ENCODE measurements at regions not wholly inside any gene's neighbourhood (a gene's known extent, or its start where the extent isn't known, plus 50 kb on each side); places are given as distances from the start of the nearest gene placed in this dataset.

DNA sequence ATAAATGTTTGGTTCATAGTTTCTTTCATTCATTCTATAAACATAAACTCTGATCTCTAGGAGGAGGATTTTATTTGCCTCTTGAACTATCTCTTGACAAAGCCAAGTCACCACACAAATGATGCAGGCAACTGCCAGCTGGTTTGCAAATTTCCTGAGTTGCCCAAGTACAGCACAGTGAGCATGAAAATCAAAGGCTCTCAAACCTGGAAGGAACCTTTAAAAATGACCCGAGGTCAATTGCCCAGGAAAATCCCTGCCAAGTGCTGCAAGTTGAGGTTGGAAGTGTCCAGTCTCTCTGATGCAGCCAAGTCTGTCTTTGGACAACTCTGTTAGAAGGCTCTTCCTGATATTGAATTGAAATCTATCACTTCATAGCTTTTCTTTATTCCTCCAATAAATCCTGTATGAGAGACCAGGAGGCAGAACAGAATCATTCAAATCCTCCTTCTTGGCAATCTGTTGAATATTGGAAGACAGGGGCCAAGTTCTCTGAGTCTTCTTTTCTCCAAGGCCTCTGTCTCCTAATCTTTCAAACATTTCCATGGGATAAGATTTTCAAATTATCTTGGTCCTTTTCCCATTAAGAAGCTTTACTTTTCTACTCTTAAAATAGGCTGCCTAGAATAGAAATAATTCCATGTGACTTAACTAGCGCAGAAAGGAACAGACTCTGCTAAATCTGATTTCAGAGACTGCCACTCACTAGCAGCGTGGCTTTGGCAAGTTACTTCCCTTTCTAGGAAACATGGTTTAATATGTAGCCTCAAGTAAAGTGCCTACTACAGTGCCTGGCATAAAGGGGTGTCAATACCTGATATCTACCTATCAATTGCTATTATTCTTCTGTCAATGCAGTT is 159.2 kb downstream of the SNX18 start:
- no peak for DNase-seq

GRCh38 chr5:54673523-54674225 is 156.1 kb downstream of the SNX18 start:
- DNase-seq, result no peak

- DNase-seq, result no peak
Observed at GRCh38 chr5:54672871-54673270, 155.3 kb downstream of the SNX18 start.

DNA sequence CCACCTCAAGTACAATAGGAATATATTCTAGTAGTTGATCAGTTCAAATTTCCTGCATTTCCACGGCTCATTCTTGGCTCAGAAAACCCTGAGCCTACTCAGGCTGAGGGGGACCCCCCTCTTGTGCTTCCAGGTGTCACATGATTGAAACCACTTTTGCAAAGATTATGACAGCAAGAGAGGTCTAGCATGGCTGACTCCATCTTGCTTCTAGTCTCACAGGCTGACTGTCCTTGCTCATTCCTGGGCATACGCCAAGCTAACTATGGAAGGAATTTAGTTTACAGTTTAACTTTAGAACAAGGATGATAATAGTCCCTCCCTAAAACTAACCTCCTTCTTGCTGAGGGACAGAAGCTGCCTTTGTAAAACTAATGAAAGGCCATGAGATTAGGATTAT is 154.1 kb downstream of the SNX18 start:
- DNase-seq, result no peak

DNA sequence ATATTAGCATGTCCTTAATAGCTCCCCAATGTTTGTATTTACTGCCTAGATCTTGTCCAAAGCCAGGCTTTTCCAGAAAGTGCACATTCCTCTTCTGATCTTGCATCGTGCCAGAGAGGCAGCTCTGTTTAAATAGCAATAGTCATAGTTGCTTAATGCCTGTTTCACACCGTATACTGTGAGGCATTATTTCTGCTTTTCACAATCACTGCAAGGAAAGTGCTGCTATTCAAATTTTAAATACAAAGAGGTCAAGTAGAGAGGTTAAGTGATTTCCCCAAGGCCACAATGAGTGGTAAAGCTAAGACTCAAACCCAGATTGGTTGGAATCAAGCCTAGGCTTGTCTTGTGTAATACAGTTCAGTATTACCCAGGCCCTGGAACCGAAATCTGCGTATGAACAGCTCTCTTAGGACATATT is 153.6 kb downstream of the SNX18 start:
- DNase-seq, result peak; percentile 41

GRCh38 chr5:54670281-54670680 is 152.7 kb downstream of the SNX18 start:
- DNase-seq, result no peak

DNA sequence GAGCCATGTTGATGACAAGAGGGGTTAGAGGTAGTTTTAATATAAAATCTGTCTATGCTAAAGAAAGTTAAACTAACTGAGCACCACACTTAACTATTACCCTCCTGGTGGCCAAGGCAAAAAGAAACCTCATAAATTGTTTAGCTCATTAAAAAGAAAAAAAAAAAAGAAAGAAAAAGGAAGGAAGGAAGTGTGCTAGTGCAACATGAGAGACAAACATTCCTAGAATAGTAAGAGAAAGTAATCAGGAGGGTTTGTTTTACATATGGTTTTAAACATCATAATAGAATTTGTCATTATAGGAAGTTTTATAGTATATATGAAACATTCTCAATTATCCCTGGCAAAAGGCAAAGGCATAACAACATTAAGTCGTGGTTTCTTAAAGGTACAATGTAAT is 152.3 kb downstream of the SNX18 start:
- no peak for DNase-seq

GRCh38 chr5:54669285-54669684 is 151.7 kb downstream of the SNX18 start:
- no peak for DNase-seq

GRCh38 chr5:54668096-54668495 is 150.5 kb downstream of the SNX18 start:
- DNase-seq, result no peak

DNA sequence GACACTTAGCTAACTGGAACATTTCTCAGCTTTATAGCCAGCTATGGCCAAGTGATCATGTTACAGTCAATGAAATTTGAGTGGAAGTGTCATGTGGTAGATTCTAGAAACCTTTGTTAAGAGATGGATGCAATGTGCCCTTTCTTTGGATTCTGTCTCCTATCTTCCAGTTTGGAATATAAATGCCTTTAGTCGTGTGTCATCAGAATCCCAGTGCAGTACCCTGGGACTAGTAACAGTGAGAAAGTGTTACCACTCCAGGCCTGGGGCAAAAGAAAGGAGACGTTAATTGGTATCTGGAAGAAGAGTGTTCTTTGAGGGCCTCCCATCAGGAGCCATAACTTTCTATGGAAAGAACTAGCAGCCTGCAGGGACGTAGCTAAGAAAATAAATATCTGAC is 149.6 kb downstream of the SNX18 start:
- no peak for DNase-seq

- peak; percentile 35 for DNase-seq
Observed at GRCh38 chr5:54663866-54664265, 146.3 kb downstream of the SNX18 start.

DNA sequence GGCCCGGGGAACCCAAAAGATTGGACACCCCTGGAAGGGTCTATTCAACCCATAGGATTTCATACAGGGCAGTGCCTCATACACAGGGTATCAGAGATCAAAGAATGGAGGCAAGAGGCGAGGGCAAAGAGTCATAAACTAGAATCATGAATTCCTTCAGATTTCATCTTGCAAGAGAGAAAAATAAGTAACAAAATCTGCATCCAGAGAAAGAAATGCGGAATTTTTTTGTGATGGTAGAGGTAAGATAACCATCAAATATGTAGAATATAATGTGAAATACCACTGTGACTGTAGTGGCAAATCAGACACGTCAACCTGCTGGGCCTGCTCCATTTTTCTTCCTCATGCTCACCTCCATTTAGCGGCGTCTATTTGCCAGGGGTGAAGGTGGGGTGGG is 143.6 kb downstream of the SNX18 start:
- no peak for DNase-seq

- DNase-seq, result peak; percentile 67
Observed at GRCh38 chr5:54659700-54660131, 142.2 kb downstream of the SNX18 start.

GRCh38 chr5:54658010-54658409 is 140.5 kb downstream of the SNX18 start:
- peak; percentile 46 for DNase-seq

DNA sequence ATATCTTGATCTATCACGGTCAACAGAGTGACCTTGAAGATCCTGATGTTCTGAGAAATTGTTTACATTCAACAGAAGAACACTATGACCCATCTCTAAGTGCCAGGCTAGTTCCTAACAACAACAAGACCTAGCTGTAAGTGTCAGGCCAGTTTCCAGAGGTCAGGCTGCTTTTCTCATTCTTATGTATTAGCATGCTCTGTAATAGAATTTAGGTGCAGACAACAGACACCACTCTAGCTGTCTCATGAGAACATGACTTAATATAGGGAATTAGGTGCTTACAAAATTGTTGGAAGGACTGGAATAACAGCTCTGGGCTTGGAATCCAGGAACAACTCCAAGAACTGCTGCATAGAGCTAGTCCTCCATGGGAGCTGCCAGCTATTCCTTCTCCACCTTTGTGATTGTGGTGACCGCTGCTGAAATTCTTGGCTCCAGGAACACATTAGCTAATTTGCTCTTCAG is 138.7 kb downstream of the SNX18 start:
- no peak for DNase-seq

- DNase-seq, result no peak
Observed at GRCh38 chr5:54655761-54656160, 138.2 kb downstream of the SNX18 start.

- DNase-seq, result no peak
Observed at GRCh38 chr5:54655266-54655665, 137.7 kb downstream of the SNX18 start.

- DNase-seq, result no peak
Observed at GRCh38 chr5:54653956-54654614, 136.5 kb downstream of the SNX18 start.

GRCh38 chr5:54651482-54652076 is 134.0 kb downstream of the SNX18 start:
- DNase-seq, result peak; percentile 62

- DNase-seq, result no peak
Observed at GRCh38 chr5:54649041-54649504, 131.5 kb downstream of the SNX18 start.

DNA sequence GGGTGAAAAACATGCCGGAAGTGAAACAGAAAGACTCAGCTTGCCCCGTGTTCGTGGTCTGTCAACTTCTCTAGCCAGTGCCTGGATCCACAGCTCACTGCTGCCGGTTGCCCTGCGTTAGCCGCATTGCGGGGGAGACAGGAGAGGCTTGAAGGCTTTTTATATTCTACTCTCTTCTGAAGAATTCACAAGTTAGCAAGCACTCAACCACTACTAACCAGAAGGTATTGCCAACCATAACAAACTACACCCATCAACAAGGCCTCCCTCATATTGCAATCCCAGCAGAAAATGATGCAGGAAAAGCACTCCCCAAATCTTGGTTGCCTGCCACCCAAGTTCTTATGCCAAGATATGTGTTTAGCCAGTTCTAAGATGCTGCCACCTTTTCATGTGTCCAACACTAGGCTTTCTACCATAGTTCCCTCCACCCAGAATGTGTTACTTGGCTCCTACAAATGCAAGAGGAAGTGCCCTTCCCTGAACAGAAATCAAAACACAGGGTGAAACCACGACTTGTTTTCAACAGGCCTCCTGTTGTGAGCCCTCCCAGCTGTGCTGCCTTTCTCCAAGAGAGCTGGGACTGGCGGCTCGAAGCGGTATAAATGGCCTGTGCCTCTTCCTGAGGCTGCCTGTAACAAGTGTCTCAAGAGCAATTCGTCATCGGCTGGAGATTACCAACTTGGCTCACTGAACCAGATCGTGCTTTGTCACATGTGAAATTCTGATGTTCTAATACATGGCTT is 129.0 kb downstream of the SNX18 start:
- peak; percentile 86 for DNase-seq

- peak; percentile 64 for DNase-seq
Observed at GRCh38 chr5:54645882-54646355, 128.4 kb downstream of the SNX18 start.

Measured in tongue (tissue), 1 donor.